NOMO-1 treated with DMSO at 0.1 percent for 48 hours (cell line): ENCODE measurements at regions not wholly inside any gene's neighbourhood (a gene's known extent, or its start where the extent isn't known, plus 50 kb on each side); places are given as distances from the start of the nearest gene placed in this dataset.
A peak's percentile ranks its signal among the peaks of the same experiment; 100 is the strongest.
"Not testable (repeated sequence)": the region's sequence is repeated elsewhere in the genome, so short reads cannot be mapped to it uniquely, and the experiment has no call there.

Source experiments
- DNase-seq: peaks from one replicate; lab custom pipeline; 2025; ENCODE audit not compliant: unreplicated experiment; lab: John Stamatoyannopoulos, UW

- DNase-seq: no peak
These were observed 108.6 kb downstream of the ZMAT1 start for GRCh38 chrX:101823236-101823635.

GRCh38 chrX:101817739-101818138 lies 114.1 kb downstream of the ZMAT1 start:
- not testable (repeated sequence) for DNase-seq

- no peak for DNase-seq
These were observed 118.6 kb downstream of the ZMAT1 start for GRCh38 chrX:101813200-101813599.

- DNase-seq: no peak
These were observed 128.4 kb downstream of the ZMAT1 start for GRCh38 chrX:101803451-101803850.

GRCh38 chrX:101799387-101799786 lies 132.4 kb downstream of the ZMAT1 start:
- peak; percentile 79 for DNase-seq

GRCh38 chrX:101787934-101788333 lies 128.3 kb upstream of the ARMCX2 start:
- DNase-seq: no peak

- DNase-seq: no peak
These were observed 125.5 kb upstream of the ARMCX2 start for GRCh38 chrX:101785142-101785541.

- DNase-seq: not testable (repeated sequence)
These were observed 120.8 kb upstream of the ARMCX2 start for GRCh38 chrX:101780421-101780820.

- DNase-seq: no peak
These were observed 114.7 kb upstream of the ARMCX2 start for GRCh38 chrX:101774340-101774739.

- no peak for DNase-seq
These were observed 104.9 kb upstream of the ARMCX2 start for GRCh38 chrX:101764538-101764937.

- peak; percentile 14 for DNase-seq
These were observed 99.3 kb upstream of the ARMCX2 start for GRCh38 chrX:101759000-101759399.

- DNase-seq: no peak
These were observed 91.1 kb upstream of the ARMCX2 start for GRCh38 chrX:101750744-101751143.

- DNase-seq: no peak
These were observed 89.8 kb upstream of the ARMCX2 start for GRCh38 chrX:101749436-101749835.

- DNase-seq: no peak
These were observed 85.4 kb upstream of the ARMCX2 start for GRCh38 chrX:101745046-101745445.

- no peak for DNase-seq
These were observed 84.4 kb upstream of the ARMCX2 start for GRCh38 chrX:101744085-101744484.

GRCh38 chrX:101740642-101741041 lies 81.0 kb upstream of the ARMCX2 start:
- no peak for DNase-seq

GRCh38 chrX:101738867-101739266 lies 79.2 kb upstream of the ARMCX2 start:
- not testable (repeated sequence) for DNase-seq

- not testable (repeated sequence) for DNase-seq
These were observed 78.8 kb upstream of the ARMCX2 start for GRCh38 chrX:101738411-101738810.

GRCh38 chrX:101736651-101737050 lies 77.0 kb upstream of the ARMCX2 start:
- no peak for DNase-seq

GRCh38 chrX:101732870-101733269 lies 73.2 kb upstream of the ARMCX2 start:
- DNase-seq: no peak

GRCh38 chrX:101729986-101730385 lies 70.3 kb upstream of the ARMCX2 start:
- no peak for DNase-seq
